Astrocyte of the cerebellum (primary cell): ENCODE measurements at regions not wholly inside any gene's neighbourhood (a gene's known extent, or its start where the extent isn't known, plus 50 kb on each side); places are given as distances from the start of the nearest gene placed in this dataset.

ENCODE experiments used
- DNase-seq: peaks from one replicate; pipeline ENCODE4 v3.0.0-alpha.2; 2011; ENCODE audit warnings: low read depth
- H3K4me3 ChIP-seq: 2 replicates; pipeline ENCODE4 v1.5.1; 2011; ENCODE audit warnings: mild to moderate bottlenecking, low read depth, low read length, moderate library complexity
- CTCF ChIP-seq: IDR thresholded peaks from 2 replicates; pipeline ENCODE4 v1.5.1; 2012; ENCODE audit warnings: low read length, low read depth, moderate library complexity, mild to moderate bottlenecking; ENCODE audit errors: missing control alignments
- in situ Hi-C: cut with HindIII; loops from 2 replicates; pipeline ENCODE4 v1.10.0; 2017; ENCODE audit warnings: low sequenced_read_pairs

- no peak for TF ChIP-seq CTCF
- in situ Hi-C loops = no loop called here
- no peak for DNase-seq
- H3K4me3 ChIP-seq = no peak overlapping the region
Measured at GRCh38 chr17:69876757-69877156, 198.3 kb upstream of the KCNJ16 start.

- H3K4me3 ChIP-seq = no peak overlapping the region
- no peak for TF ChIP-seq CTCF
- in situ Hi-C loops = no loop called here
- no peak for DNase-seq
Measured at GRCh38 chr17:69878661-69879060, 196.4 kb upstream of the KCNJ16 start.

- no peak overlapping the region for H3K4me3 ChIP-seq
- in situ Hi-C loops = no loop called here
- TF ChIP-seq CTCF = no peak
- DNase-seq = no peak
Measured at GRCh38 chr17:69879576-69879975, 195.4 kb upstream of the KCNJ16 start.

GRCh38 chr17:69880591-69881112, 194.4 kb upstream of the KCNJ16 start:
- H3K4me3 ChIP-seq = no peak overlapping the region
- no peak for TF ChIP-seq CTCF
- DNase-seq = no peak
- in situ Hi-C loops = no loop called here

- no peak for TF ChIP-seq CTCF
- no peak for DNase-seq
- H3K4me3 ChIP-seq = no peak overlapping the region
- in situ Hi-C loops = no loop called here
Measured at GRCh38 chr17:69882281-69882680, 192.7 kb upstream of the KCNJ16 start.

GRCh38 chr17:69883120-69883519, 191.9 kb upstream of the KCNJ16 start:
- TF ChIP-seq CTCF = no peak
- no peak overlapping the region for H3K4me3 ChIP-seq
- no peak for DNase-seq
- in situ Hi-C loops = no loop called here

GRCh38 chr17:69884356-69884755, 190.7 kb upstream of the KCNJ16 start:
- DNase-seq = no peak
- TF ChIP-seq CTCF = no peak
- H3K4me3 ChIP-seq = no peak overlapping the region
- in situ Hi-C loops = no loop called here
